IgD-negative memory B cell (primary cell): ENCODE measurements at regions not wholly inside any gene's neighbourhood (a gene's known extent, or its start where the extent isn't known, plus 50 kb on each side); places are given as distances from the start of the nearest gene placed in this dataset.

Experiments
- H3K27ac Mint-ChIP-seq, 3 donors: one replicate each; pipeline ENCODE4 v1.8.0; 2020 to 2022; ENCODE audit warnings: mild to moderate bottlenecking in 3 of 3, mixed read lengths in 3 of 3, moderate library complexity in 1 of 3
- H3K27me3 Mint-ChIP-seq: one replicate; pipeline ENCODE4 v1.8.0; 2021; ENCODE audit warnings: mixed read lengths
- H3K36me3 Mint-ChIP-seq: one replicate; pipeline ENCODE4 v1.8.0; 2020; ENCODE audit warnings: mild to moderate bottlenecking, mixed read lengths
- H3K4me1 Mint-ChIP-seq, 3 donors: one replicate each; pipeline ENCODE4 v1.8.0; 2020 to 2022; ENCODE audit warnings: mixed read lengths in 3 of 3, mild to moderate bottlenecking in 1 of 3
- H3K4me3 Mint-ChIP-seq, 4 donors: one replicate each; pipeline ENCODE4 v1.8.0; 2020 to 2022; ENCODE audit warnings: mild to moderate bottlenecking in 4 of 4, mixed read lengths in 4 of 4, moderate library complexity in 3 of 4
- H3K9me3 Mint-ChIP-seq, 3 donors: one replicate each; pipeline ENCODE4 v1.8.0; 2020 to 2021; ENCODE audit warnings: mixed read lengths in 3 of 3, mild to moderate bottlenecking in 1 of 3

DNA sequence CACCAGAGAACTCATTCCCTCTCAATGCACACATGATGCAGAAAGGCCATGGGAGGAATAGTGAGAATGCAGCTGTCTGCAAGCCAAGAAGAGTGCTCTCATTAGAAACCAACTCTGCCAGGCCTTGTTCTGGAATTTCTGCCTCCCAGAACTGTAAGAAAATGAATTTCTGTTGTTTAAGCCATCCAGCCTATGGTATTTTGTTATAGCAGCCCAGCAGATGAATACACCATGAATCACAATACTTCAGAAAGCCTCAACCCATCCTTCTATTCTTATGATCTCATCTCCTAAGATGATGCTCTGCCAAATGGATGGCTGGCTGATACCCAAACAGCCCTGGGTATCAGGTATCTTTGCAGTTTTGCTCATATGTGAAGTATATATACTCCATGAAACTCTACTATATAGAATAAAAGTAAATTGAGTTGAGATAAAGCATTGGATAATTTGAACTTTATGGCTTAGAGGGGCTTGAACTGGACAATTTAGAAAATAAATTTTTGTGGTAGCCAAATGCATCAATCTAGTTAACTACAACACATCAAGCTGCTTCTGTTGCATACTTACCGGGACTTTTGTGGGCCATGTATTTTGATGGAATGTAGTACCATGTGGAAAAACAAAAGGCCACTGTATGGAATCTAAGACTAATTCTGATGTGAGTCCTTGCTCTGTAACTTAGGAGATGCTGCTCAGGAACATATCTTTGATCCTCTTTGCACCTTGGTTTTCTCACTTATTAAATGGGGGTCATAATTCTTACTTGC, 245.9 kb downstream of the HS3ST1 start:
- no peaks in the 10 kb centered on the region for H3K27me3 Mint-ChIP-seq
- no peaks in the 10 kb centered on the region for H3K36me3 Mint-ChIP-seq
- H3K9me3 Mint-ChIP-seq: peaks cover 0 to 2% (median 0%) of the 10 kb centered on the region in 3 donors
- H3K4me1 Mint-ChIP-seq: no peaks in the 10 kb centered on the region
- no peak overlapping the region for H3K4me3 Mint-ChIP-seq
- H3K27ac Mint-ChIP-seq: no peak overlapping the region

- Mint-ChIP-seq H3K9me3 (peaks cover 0 to 2% (median 0%) of the 10 kb centered on the region in 3 donors), H3K36me3 (no peaks in the 10 kb centered on the region), H3K27me3 (no peaks in the 10 kb centered on the region), H3K4me3 (no peak overlapping the region), H3K4me1 (no peaks in the 10 kb centered on the region), H3K27ac (no peak overlapping the region)
Measured at GRCh38 chr4:11182031-11182430, 246.7 kb downstream of the HS3ST1 start.

GRCh38 chr4:11179796-11180195, 248.9 kb downstream of the HS3ST1 start:
- H3K27me3 Mint-ChIP-seq: peaks cover 2% of the 10 kb centered on the region
- no peak overlapping the region for H3K4me3 Mint-ChIP-seq
- H3K36me3 Mint-ChIP-seq: no peaks in the 10 kb centered on the region
- H3K9me3 Mint-ChIP-seq: peaks cover 0 to 2% (median 0%) of the 10 kb centered on the region in 3 donors
- no peaks in the 10 kb centered on the region for H3K4me1 Mint-ChIP-seq
- H3K27ac Mint-ChIP-seq: no peak overlapping the region

GRCh38 chr4:11178433-11178832, 250.3 kb downstream of the HS3ST1 start:
- peaks cover 0 to 2% (median 0%) of the 10 kb centered on the region in 3 donors for H3K9me3 Mint-ChIP-seq
- no peaks in the 10 kb centered on the region for H3K4me1 Mint-ChIP-seq
- peak overlapping the region in 1 of 4 donors; percentile 23 for H3K4me3 Mint-ChIP-seq
- no peak overlapping the region for H3K27ac Mint-ChIP-seq
- H3K27me3 Mint-ChIP-seq: peaks cover 3% of the 10 kb centered on the region
- no peaks in the 10 kb centered on the region for H3K36me3 Mint-ChIP-seq

- H3K36me3 Mint-ChIP-seq: no peaks in the 10 kb centered on the region
- H3K4me3 Mint-ChIP-seq: no peak overlapping the region
- H3K27me3 Mint-ChIP-seq: peaks cover 3% of the 10 kb centered on the region
- H3K4me1 Mint-ChIP-seq: no peaks in the 10 kb centered on the region
- no peak overlapping the region for H3K27ac Mint-ChIP-seq
- peaks cover 0 to 2% (median 0%) of the 10 kb centered on the region in 3 donors for H3K9me3 Mint-ChIP-seq
Measured at GRCh38 chr4:11175374-11175773, 253.3 kb downstream of the HS3ST1 start.

GRCh38 chr4:11166606-11167005, 262.1 kb downstream of the HS3ST1 start:
- Mint-ChIP-seq H3K9me3 (peaks cover 0 to 5% (median 5%) of the 10 kb centered on the region in 3 donors), H3K27ac (no peak overlapping the region), H3K4me1 (peaks cover 0 to 3% (median 3%) of the 10 kb centered on the region in 3 donors), H3K36me3 (no peaks in the 10 kb centered on the region), H3K4me3 (no peak overlapping the region), H3K27me3 (peaks cover 7% of the 10 kb centered on the region)

DNA sequence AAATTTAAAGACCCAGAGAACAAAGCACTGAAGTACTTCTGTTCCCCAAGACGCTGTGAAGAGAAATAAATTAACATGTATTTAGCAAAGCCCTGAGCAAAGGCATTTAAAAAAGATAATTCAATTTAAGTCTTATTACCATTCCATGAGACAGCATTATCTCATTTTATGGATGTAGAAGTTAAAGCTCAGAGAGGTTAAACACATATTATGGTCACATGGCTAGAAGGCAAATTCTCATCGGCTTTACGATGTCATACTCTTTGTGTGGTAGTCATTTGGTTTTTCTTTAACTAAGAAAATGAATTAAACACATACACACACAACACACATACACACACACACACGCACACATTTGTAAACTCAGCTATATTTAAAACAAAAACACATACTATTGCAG, 262.7 kb downstream of the HS3ST1 start:
- Mint-ChIP-seq H3K4me3 (no peak overlapping the region), H3K27me3 (peaks cover 7% of the 10 kb centered on the region), H3K4me1 (peaks cover 0 to 3% (median 3%) of the 10 kb centered on the region in 3 donors), H3K36me3 (no peaks in the 10 kb centered on the region), H3K27ac (no peak overlapping the region), H3K9me3 (peaks cover 0 to 5% (median 5%) of the 10 kb centered on the region in 3 donors)

GRCh38 chr4:11165052-11165451, 263.6 kb downstream of the HS3ST1 start:
- Mint-ChIP-seq H3K4me1 (peaks cover 0 to 4% (median 3%) of the 10 kb centered on the region in 3 donors), H3K27me3 (peaks cover 7% of the 10 kb centered on the region), H3K4me3 (no peak overlapping the region), H3K36me3 (no peaks in the 10 kb centered on the region), H3K27ac (no peak overlapping the region), H3K9me3 (peaks cover 0 to 6% (median 5%) of the 10 kb centered on the region in 3 donors)

- Mint-ChIP-seq H3K9me3 (peaks cover 0 to 7% (median 5%) of the 10 kb centered on the region in 3 donors), H3K4me3 (no peak overlapping the region), H3K4me1 (peaks cover 0 to 4% (median 3%) of the 10 kb centered on the region in 3 donors), H3K27me3 (peaks cover 7% of the 10 kb centered on the region), H3K36me3 (peaks cover 3% of the 10 kb centered on the region), H3K27ac (no peak overlapping the region)
Measured at GRCh38 chr4:11160288-11160687, 268.4 kb downstream of the HS3ST1 start.

GRCh38 chr4:11158971-11159370, 269.7 kb downstream of the HS3ST1 start:
- H3K9me3 Mint-ChIP-seq: peaks cover 0 to 7% (median 5%) of the 10 kb centered on the region in 3 donors
- H3K27ac Mint-ChIP-seq: no peak overlapping the region
- peaks cover 3% of the 10 kb centered on the region for H3K36me3 Mint-ChIP-seq
- peaks cover 0 to 5% (median 4%) of the 10 kb centered on the region in 3 donors for H3K4me1 Mint-ChIP-seq
- no peak overlapping the region for H3K4me3 Mint-ChIP-seq
- H3K27me3 Mint-ChIP-seq: peaks cover 7% of the 10 kb centered on the region

- H3K4me1 Mint-ChIP-seq: peaks cover 0 to 9% (median 8%) of the 10 kb centered on the region in 3 donors
- no peak overlapping the region for H3K4me3 Mint-ChIP-seq
- H3K27ac Mint-ChIP-seq: no peak overlapping the region
Measured at GRCh38 chr4:11155208-11155867, 273.4 kb downstream of the HS3ST1 start.

GRCh38 chr4:11153171-11153750, 275.4 kb downstream of the HS3ST1 start:
- H3K9me3 Mint-ChIP-seq: peaks cover 0 to 1% (median 0%) of the 10 kb centered on the region in 3 donors
- H3K27me3 Mint-ChIP-seq: no peaks in the 10 kb centered on the region
- H3K4me3 Mint-ChIP-seq: no peak overlapping the region
- H3K36me3 Mint-ChIP-seq: peaks cover 4% of the 10 kb centered on the region
- H3K4me1 Mint-ChIP-seq: peaks cover 6 to 20% (median 17%) of the 10 kb centered on the region in 3 donors
- H3K27ac Mint-ChIP-seq: no peak overlapping the region

More at GRCh38 chr4:11155208-11155867, 273.4 kb downstream of the HS3ST1 start:
- no peaks in the 10 kb centered on the region for H3K27me3 Mint-ChIP-seq
- H3K36me3 Mint-ChIP-seq: peaks cover 4% of the 10 kb centered on the region
- peaks cover 0 to 2% (median 0%) of the 10 kb centered on the region in 3 donors for H3K9me3 Mint-ChIP-seq

DNA sequence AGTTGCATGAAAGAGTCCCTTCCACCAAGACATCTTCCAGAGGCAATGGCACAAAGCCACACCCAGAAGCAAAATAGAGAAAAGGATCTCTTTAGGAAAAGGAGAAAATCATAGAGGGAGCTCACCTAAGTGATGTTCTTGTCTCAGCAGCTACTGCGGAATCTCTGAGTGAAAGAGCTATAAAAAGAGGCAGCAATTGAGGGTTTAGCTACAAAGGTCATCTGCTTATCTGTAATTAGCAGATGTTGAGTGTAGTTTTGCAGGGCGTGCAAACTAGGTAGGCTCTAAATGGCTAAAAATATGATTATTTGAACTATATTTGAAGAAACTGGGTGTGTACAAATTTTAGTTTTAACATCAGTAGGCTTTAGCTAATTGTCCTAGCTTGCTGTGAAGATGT, 276.0 kb downstream of the HS3ST1 start:
- peaks cover 6 to 20% (median 17%) of the 10 kb centered on the region in 3 donors for H3K4me1 Mint-ChIP-seq
- H3K36me3 Mint-ChIP-seq: peaks cover 4% of the 10 kb centered on the region
- H3K9me3 Mint-ChIP-seq: peaks cover 0 to 1% (median 0%) of the 10 kb centered on the region in 3 donors
- H3K27me3 Mint-ChIP-seq: no peaks in the 10 kb centered on the region
- H3K4me3 Mint-ChIP-seq: no peak overlapping the region
- no peak overlapping the region for H3K27ac Mint-ChIP-seq

- peaks cover 0 to 1% (median 0%) of the 10 kb centered on the region in 3 donors for H3K9me3 Mint-ChIP-seq
- H3K36me3 Mint-ChIP-seq: peaks cover 3% of the 10 kb centered on the region
- H3K27me3 Mint-ChIP-seq: no peaks in the 10 kb centered on the region
- no peak overlapping the region for H3K27ac Mint-ChIP-seq
- H3K4me1 Mint-ChIP-seq: peaks cover 6 to 20% (median 17%) of the 10 kb centered on the region in 3 donors
- peak overlapping the region in 1 of 4 donors; percentile 47 for H3K4me3 Mint-ChIP-seq
Measured at GRCh38 chr4:11151500-11151899, 277.2 kb downstream of the HS3ST1 start.
